ENCODE measurements at regions not wholly inside any gene's neighbourhood (a gene's known extent, or its start where the extent isn't known, plus 50 kb on each side); places are given as distances from the start of the nearest gene placed in this dataset.

DNA sequence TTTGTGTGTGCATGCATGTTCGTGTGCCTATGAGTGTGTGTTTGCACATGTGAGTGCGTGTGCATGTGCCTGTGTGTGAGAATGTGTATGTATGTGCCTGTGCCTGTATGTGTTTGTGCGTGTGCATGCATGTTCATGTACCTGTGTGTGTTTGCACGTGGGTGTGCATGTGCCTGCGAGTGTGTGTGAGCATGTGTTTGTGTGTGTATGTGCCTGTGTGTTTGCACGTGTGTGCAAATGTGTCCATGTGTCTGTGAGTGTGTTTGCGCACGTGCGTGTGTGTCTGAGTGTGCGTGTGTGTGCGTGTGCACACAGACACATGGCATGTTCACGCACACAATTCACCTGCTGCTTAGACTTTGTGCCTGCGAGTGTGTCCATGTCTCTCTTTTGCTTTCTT, 853.5 kb upstream of the SALL3 start:
- no peak for TF ChIP-seq TAF1 (IDR thresholded peaks at IDR 0.05; ENCODE audit: borderline replicate concordance, insufficient read depth, low read length)
- TF ChIP-seq SIN3A (IDR thresholded peaks at IDR 0.05; ENCODE audit: borderline replicate concordance, insufficient read depth, low read length), result no peak
- no peak for TF ChIP-seq POLR2AphosphoS5 (IDR thresholded peaks at IDR 0.05; ENCODE audit: low read depth, low read length)

DNA sequence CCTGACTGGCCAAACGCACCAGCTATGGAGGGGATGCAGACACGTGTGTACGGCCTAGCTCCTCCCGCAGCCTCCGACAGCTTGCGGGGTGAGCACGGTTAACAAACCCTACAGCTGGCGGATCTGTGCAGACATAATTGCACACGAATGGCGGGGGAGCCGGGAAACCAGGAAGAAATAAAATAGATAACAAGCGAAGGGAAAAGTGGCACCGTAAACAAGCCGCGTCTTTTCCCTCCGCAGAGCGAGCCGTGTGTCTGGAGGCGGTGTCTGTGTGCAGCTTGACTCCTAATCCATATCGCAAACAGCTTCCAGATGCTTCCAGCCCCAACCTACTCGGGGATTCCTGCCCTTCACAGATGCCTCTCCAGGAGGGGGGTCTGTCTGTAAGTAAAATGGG, 853.1 kb upstream of the SALL3 start:
- TF ChIP-seq REST (IDR thresholded peaks at IDR 0.05; ENCODE audit: insufficient read depth in 1 of 2, low read depth in 2 of 2, low read length in 2 of 2), result no peak
- no peak for TF ChIP-seq TAF1 (IDR thresholded peaks at IDR 0.05; ENCODE audit: borderline replicate concordance, insufficient read depth, low read length)
- TF ChIP-seq POLR2AphosphoS5 (IDR thresholded peaks at IDR 0.05; ENCODE audit: low read depth, low read length), result no peak
- no peak for TF ChIP-seq SIN3A (IDR thresholded peaks at IDR 0.05; ENCODE audit: borderline replicate concordance, insufficient read depth, low read length)
- TF ChIP-seq FOXP2 (optimal IDR thresholded peaks at IDR 0.05; ENCODE audit: borderline replicate concordance, extremely low read depth, extremely low read length, insufficient read depth), result no peak

DNA sequence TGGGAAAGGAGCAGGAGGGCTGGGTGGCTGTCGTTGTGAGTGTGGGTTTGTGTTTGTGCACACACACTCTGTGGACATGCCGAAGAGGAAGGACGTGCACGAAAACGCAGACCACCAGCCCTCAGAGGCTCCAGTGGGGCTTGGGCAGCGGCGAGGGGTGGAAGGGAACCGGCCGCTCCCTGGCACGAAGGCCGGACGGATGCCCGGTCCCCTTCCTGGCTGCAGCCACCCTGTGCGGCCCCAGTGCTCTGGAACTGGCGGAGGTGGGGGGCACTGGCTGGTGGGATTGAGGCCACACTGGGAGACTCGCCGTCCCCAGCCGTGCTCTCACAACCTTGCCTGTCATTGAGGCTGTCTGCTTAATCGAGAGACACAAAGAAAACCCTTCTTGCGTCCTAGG, 852.6 kb upstream of the SALL3 start:
- no peak for TF ChIP-seq TAF1 (IDR thresholded peaks at IDR 0.05; ENCODE audit: borderline replicate concordance, insufficient read depth, low read length)
- TF ChIP-seq POLR2AphosphoS5 (IDR thresholded peaks at IDR 0.05; ENCODE audit: low read depth, low read length), result no peak
- no peak for TF ChIP-seq FOXP2 (optimal IDR thresholded peaks at IDR 0.05; ENCODE audit: borderline replicate concordance, extremely low read depth, extremely low read length, insufficient read depth)

- TF ChIP-seq REST (IDR thresholded peaks at IDR 0.05; ENCODE audit: insufficient read depth in 1 of 2, low read depth in 2 of 2, low read length in 2 of 2) (no peak), FOXP2 (optimal IDR thresholded peaks at IDR 0.05; ENCODE audit: borderline replicate concordance, extremely low read depth, extremely low read length, insufficient read depth) (no peak), TAF1 (IDR thresholded peaks at IDR 0.05; ENCODE audit: borderline replicate concordance, insufficient read depth, low read length) (no peak), SIN3A (IDR thresholded peaks at IDR 0.05; ENCODE audit: borderline replicate concordance, insufficient read depth, low read length) (no peak), POLR2AphosphoS5 (IDR thresholded peaks at IDR 0.05; ENCODE audit: low read depth, low read length) (no peak)
These were observed 851.6 kb upstream of the SALL3 start for GRCh38 chr18:78128004-78128403.

DNA sequence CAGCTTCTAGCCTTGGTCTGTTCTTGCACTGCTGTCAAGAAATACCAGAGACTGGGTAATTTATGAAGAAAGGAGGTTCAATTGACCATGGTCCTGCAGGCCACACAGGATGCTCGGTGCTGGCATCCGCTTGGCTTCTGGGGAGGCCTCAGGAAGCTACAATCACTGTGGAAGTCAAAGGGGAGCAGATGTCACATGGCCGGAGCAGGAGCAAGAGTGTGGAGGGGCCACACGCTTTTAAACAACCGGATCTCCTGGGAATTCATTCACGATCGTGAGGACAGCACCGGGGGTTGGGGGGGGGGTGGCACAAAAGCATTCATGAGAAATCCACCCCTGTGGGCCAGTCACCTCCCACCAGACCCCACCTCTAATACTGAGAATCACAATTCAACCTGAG, 850.4 kb upstream of the SALL3 start:
- no peak for TF ChIP-seq POLR2AphosphoS5 (IDR thresholded peaks at IDR 0.05; ENCODE audit: low read depth, low read length)

- TF ChIP-seq FOXP2 (optimal IDR thresholded peaks at IDR 0.05; ENCODE audit: borderline replicate concordance, extremely low read depth, extremely low read length, insufficient read depth), result no peak
These were observed 849.1 kb upstream of the SALL3 start for GRCh38 chr18:78130232-78131195.

DNA sequence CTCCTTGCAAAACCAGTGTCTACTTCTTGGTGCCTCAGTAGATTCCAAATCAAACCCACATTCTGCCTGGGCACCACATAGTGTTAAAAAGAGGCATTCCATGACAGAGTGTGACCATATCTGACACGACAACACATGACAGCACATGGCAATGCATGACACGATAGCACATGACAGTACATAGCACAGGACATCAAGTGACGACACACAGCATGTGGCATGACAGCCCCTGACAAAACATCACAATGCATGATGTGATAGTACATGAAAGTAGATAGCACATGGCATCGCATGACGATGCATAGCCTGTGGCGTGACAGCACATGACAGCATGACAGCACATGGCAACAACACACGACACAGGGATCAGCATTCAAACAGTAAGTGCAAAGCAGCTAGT, 845.9 kb upstream of the SALL3 start:
- TF ChIP-seq SIN3A (IDR thresholded peaks at IDR 0.05; ENCODE audit: borderline replicate concordance, insufficient read depth, low read length) (no peak), TAF1 (IDR thresholded peaks at IDR 0.05; ENCODE audit: borderline replicate concordance, insufficient read depth, low read length) (no peak), POLR2AphosphoS5 (IDR thresholded peaks at IDR 0.05; ENCODE audit: low read depth, low read length) (no peak), FOXP2 (optimal IDR thresholded peaks at IDR 0.05; ENCODE audit: borderline replicate concordance, extremely low read depth, extremely low read length, insufficient read depth) (no peak), REST (IDR thresholded peaks at IDR 0.05; ENCODE audit: insufficient read depth in 1 of 2, low read depth in 2 of 2, low read length in 2 of 2) (no peak)
